ENCODE measurements at regions not wholly inside any gene's neighbourhood (a gene's known extent, or its start where the extent isn't known, plus 50 kb on each side); places are given as distances from the start of the nearest gene placed in this dataset.

DNA sequence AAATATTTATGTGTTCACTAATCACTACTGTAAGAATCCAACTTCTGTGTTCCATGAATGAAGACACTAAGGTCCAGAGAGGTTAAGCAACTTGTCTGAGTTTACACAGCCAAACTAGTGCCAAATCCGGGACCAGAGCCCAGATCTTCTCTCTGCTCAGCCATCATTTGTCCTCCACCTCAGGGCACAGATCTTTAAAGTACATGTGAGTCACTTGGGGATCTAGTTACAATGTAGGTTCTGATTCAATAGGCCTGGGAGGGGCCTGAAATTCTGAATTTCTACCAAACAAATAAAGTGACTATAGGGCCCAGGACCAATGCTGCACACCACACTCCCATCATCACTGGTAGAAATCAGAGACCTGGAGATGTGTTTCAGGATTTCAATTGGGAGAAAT lies 162.9 kb downstream of the GXYLT1 start:
- no peak for DNase-seq (ENCODE audit: low read depth in 2 of 2)

DNA sequence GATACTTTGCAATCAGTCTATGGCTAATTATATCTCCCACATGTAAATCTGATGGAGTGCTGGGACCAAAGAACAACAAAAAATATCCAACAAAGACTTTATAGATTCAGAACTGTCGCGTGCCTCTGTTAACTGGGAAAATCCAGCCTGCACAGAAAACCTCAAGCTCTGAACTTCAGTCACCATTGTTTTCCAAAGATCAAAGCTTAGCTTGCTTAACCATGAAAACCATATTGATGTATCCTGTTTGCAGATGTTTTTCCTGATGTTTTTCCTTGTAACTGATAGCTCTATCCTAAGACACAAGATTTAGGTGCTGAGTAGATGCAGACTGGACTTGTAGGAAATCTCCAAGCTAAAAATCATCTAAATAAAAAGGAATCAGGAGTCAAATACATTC lies 163.7 kb downstream of the GXYLT1 start:
- no peak for DNase-seq (ENCODE audit: low read depth in 2 of 2)

DNA sequence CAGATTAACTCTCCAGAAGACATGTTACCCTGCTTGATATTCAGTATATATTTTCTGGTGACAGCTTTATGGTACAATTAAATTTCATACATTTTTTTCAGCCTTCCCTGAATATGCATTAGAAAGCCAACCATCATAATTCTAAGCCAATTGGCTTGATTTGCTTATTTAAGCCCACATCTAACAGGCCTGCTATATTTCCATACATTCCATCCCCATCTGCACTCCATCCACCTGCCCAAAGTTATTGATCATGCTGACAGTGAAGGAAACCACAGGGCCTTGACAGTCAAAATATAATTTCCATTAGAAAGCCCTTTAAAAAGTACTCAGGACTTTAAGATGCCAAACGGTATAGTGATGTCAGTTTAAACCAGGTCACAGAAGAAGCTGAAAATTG lies 164.3 kb downstream of the GXYLT1 start:
- DNase-seq (ENCODE audit: low read depth in 2 of 2): no peak

DNA sequence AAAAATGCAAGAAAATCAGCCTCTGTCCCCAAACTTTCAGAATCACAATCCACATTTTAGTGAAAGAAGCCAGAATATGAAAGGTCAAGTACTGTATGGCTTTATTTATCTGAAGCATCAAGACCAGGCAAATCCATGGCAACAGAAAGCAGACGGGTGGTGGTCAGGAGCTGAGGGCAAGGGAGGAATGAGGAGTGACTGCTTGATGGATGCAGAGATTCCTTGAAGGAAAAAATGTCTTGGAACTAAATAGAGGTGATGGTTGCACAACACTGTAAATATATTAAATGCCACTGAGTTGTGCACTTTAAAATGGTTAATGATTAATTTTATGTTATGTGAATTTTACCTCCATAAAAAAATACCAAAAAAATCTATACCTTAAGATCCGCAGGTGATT lies 165.1 kb downstream of the GXYLT1 start:
- DNase-seq (ENCODE audit: low read depth in 2 of 2): no peak

DNA sequence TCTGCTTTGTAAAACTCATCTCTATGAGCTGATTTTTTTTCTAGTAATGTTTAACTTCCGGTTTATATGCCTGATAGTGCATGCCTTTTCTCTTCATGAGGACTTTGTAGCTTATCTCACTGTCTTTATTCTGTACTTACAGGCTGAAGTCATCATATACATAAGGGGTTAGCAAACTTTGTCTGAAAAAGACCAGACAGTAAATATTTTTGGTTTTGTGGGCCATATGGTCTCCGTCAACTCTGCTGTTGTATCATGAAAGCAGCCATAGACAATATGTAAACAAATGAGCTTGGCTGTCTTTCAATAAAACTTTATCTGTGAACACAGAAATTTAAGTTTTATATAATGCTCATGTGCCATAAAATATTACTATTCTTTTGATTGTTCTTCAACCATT lies 172.1 kb downstream of the GXYLT1 start:
- no peak for DNase-seq (ENCODE audit: low read depth in 2 of 2)

DNA sequence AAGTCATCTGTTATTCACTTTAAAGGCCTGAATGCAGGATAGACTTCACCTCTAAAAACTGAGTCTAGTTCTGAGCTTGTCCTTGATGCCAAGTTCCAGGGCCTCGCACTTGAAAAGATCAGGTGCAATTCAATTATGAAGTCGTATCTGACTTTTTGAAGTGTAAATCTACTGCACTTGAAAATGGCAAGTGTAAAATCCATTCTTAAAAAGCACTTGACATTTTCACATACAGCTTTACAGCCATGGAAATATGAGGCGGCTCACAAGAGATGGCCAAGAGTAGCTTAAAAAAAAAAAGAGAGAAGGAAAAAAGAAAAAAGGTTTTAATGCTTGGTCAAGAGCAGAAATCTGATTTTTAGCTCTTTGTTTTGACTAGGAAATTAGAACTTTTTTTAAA lies 172.5 kb downstream of the GXYLT1 start:
- DNase-seq (ENCODE audit: low read depth in 2 of 2): no peak

DNA sequence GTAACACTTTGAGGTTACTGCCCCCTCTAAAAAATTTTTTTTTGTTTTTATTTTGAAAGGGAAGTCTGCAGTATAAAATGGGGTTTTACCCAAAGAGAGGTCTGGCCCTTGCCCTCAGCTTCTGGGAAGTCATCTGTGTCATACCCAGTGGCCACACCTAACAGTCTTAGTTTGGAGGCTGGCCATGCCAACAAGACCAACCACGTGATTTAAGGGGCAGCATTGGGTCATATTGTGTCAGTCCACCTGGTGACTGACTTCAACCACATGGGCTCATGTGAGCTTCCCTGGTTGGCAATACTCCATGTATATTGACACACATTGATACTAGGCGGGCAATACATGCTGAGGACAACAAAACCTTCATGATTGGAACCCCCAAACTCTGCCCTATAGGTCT lies 173.9 kb downstream of the GXYLT1 start:
- no peak for DNase-seq (ENCODE audit: low read depth in 2 of 2)

DNA sequence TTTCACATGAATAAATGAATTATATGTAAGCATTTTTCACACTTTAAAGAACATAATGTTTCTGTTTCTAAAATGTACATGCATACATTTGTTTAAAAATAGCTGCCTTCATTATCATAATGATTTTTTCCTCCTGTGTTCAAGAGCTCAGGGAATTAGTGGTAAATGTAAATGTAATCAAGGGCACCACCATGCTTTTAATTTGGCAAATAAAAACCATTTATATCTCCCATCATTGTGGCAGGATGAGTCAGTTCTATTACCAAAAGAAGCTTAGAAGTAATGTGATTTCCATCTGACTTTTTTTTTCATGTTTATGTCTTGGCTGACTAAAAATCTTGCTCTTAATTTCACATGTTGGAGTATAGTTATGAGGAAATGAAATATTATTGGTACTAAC lies 176.1 kb downstream of the GXYLT1 start:
- no peak for DNase-seq (ENCODE audit: low read depth in 2 of 2)

DNA sequence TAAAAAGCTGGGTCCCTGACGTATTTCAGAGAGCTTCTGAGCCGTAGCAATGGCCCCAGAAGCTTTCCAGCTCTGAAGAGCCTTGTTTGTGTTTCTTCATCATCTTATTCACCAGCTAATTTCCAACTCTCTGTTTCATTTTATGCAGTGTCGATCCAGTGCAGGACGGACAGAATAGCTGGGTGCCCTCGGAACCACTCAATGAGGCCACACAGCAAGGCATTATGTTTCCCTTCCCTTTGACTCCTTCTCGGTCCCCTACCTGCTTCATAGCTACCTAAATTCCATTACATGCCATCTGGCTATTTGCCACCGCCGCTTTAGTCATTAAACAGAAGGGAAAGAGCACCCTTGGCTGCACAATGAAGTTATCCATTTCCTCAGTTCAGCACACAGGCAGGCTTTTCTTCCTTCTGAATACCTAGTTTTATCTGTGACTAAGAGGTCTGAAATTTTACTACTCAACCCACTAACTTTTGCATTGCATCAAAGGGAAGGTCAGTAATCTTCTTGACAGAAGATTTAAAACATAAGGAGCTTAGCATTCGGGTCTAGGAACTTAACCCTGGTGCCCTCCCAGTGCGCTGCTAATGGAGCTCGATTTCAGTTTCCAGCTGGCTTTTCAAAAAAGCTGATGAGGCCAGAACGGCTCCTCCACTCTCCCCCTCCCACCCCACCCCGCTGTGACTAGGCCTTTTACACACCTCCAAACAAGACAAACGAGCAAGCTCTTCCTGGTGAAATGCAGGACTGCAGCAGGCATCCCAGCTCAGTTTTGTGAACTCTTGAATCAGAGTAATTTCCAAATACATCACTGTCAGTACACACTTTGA lies 176.8 kb downstream of the GXYLT1 start:
- DNase-seq (ENCODE audit: low read depth in 2 of 2): no peak

DNA sequence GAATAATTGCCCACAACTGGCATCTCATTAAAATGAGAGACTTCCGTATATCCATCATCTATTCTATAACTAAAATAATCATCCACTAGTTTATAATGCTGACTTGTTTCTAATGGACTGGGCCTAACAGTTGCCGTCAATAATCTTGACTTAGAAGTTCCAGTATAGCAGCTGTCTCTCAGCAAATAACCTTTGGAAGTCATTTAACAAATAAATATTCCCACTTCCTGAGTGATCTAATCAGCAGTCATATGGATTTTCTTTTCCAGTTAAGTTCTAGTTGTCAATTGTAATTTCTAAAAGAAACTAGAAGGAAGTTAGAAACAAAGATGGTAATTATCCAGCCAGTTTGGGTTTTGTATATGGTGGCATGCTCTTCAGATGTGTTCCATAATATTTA lies 177.8 kb downstream of the GXYLT1 start:
- DNase-seq (ENCODE audit: low read depth in 2 of 2): no peak

DNA sequence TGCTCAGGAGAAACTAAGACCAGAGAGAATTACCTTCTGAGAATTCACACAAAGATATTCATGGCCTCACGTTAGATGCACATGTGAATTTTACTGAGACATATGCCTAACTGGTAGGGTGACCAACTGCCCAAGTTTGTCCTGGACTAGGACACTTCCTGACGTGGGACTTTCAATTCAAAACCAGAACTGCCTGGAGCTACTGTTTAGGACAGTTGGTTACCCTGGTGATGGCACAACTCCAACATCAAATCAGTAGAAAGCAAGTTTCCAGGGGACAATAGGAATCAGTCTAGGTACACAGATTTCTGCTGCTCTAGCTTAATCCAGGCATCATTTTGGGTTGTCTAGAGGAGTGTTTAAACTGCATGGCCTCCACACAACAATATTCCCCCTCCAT lies 178.7 kb downstream of the GXYLT1 start:
- no peak for DNase-seq (ENCODE audit: low read depth in 2 of 2)

DNA sequence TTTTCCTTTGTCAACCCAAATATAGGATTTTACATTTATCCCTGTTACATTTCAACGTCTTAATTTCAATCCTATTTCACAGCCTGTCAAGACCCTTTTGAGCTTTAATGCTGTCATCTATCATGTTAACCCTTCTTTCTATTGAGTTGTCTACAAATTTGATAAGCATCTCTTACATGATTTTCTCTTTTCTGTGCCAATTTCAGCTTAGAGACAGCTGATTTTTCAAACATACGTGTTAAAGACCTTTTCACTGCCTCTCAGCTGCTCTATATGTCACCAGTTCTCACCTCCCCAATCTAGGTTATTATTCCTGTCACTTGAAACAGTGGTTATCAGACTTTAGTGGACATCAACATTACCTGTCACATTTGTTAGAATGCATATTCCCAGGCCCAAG lies 181.3 kb downstream of the GXYLT1 start:
- DNase-seq (ENCODE audit: low read depth in 2 of 2): no peak

DNA sequence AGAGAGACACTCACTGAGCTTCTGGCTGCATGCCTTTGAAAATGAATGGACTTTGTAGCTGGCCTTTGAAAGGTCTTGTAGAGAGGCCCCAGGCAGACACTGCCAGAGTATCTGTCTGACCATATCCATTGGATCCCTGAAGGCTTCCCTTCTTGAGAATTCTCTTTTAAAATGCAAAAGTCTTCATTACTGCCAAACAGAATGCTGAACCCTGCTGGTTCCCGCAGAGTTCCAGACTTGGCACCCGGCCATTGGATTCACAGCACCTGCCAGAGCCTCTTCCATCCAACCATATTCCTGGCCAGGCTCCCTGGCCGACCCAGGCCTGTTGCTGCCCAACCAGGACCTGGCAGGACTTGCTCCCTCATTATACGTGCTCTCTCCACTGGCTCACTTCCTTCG lies 182.5 kb downstream of the GXYLT1 start:
- DNase-seq (ENCODE audit: low read depth in 2 of 2): no peak

DNA sequence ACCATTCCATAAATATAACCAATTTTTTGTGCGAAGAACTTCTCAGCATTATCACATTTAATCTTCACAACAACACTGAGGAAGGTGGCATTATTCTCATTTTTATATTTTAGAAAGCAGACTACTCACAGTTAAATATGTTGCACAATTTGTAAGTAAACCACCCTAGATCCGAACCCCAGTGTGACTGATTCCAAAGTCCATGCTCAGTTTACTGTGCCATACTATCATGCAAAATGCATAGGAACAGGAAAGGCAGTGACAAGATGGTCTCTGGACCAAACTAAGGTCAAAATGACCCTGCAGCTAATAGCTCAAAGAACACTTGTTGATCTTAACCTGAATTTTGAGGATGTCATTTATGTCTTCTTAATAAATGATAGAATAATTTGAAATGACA lies 185.4 kb downstream of the GXYLT1 start:
- DNase-seq (ENCODE audit: low read depth in 2 of 2): no peak

DNA sequence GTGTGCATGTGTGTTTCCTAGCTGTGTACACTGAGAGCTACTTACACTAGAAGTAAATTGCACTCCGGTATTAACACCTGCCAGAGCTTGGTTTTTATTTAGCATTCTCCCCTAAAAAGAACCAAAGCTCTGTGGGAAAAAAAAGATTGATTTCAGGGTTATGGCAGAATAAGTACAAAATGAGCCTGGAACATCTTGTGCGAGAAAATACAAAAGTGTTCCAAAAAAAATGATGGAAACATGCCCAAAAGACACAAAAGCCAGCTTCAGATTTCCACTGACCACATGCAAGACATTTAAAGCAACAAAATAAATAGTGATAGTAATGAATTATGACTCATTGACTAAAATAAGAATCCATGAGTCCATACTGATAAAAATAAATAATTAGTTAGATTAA lies 188.3 kb downstream of the GXYLT1 start:
- DNase-seq (ENCODE audit: low read depth in 2 of 2): no peak

DNA sequence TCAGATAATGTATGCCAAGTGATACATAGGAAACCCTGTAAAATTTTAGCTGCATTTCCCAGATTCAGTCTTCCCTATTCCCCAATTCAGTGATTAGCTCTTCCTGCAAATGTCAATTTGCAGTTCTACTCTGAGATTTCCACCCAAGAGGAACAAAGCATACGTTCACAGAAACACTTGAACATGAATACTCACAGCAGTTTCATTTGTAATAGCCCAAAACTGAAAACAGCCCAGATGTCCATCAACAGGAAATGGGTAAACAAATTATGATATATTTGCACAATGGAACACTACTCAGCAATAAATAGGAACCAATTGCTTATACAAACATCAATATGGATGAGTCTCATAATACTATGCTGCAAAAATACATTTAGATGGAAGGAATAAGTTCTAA lies 194.2 kb downstream of the GXYLT1 start:
- no peak for DNase-seq (ENCODE audit: low read depth in 2 of 2)

DNA sequence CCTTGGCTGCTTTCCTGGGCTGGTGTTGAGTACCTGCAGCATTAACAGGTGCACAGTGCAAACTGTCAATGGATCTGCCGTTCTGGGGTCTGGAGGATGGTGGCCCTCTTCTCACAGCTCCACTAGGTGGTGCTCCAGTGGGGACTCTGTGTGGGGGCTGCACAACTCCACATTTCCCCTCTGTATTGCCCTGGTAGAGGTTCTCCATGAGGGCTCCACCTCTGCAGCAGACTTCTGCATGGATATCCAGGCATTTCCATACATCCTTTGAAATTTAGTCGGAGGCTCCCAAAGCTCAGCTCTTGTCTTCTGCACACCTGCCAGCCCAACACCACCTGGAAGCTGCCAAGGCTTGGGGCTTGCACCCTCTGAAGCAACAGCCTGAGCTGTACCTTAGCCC lies 198.6 kb downstream of the GXYLT1 start:
- no peak for DNase-seq (ENCODE audit: low read depth in 2 of 2)

DNA sequence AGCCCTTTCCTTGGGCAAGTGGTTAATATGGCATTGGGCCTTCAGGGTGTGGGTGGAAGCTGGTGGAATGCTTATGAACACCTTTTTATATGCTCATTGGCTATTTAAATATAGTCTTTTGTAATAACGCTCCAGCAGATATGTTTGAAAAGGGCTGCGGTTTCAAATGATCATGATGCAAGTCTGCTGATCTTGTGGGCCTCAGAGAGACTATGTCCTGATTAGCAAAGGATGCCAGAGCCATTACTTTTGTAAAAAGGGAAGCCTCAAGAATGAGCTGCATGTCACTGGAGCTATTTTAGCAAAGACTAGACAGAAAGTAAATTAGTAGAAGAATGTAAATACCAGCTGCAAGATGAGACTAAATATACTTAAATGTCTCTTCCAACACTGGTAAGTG lies 200.5 kb downstream of the GXYLT1 start:
- DNase-seq (ENCODE audit: low read depth in 2 of 2): no peak

DNA sequence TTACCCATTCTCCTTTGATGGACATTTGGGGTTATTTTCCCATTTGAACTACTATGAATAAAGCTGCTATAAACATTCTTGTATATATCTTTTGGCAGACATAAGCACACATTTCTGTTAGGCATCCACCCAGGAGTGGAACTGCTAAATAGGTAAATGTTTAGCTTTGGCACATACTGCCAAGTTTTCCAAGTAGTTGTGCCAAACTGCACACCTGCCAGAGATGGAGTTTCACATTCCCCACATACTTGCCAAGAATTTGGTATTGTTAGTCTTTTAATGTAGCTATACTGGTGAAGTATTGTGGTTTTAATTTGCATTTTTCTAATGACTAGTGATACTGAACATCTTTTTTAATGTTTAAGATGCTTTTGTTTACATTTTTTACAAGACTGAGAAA lies 201.0 kb downstream of the GXYLT1 start:
- no peak for DNase-seq (ENCODE audit: low read depth in 2 of 2)

DNA sequence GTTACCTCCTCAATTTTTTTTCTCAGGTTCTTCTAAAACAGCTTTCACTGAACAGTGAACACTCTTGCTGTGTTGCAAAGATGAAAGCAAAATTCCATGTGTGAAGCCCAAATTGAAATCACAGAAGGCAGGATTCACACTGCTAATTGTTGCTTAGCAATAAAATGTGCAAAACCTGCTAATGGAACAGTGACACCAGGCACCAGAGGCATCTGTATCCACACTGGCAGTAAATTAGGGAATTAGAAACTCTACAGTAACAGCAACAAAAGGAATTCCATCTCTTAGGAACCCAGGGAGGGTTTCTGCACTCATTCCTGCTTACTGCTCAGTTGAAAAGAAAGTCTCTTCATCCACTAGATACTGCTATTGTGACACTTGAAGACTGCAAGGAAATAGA lies 202.3 kb downstream of the GXYLT1 start:
- DNase-seq (ENCODE audit: low read depth in 2 of 2): no peak

DNA sequence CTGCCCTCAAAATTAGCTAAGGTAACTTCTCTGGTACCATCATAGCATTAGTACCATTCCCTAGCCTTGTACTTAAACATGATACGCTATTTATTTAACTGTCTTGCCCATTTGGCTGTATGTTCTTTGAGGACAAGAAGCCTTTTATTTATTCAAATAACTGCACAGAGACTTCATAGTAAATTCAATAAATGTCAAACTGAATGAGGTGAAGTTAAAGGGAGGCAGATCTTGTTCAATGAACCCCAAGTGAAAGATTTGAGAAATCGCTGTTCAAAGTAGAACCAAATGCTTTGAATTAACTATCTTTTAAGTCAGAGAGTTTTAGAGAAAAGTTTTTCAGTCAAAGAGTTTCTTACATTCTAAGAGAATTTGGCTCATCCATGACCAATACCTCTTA lies 203.6 kb downstream of the GXYLT1 start:
- no peak for DNase-seq (ENCODE audit: low read depth in 2 of 2)

DNA sequence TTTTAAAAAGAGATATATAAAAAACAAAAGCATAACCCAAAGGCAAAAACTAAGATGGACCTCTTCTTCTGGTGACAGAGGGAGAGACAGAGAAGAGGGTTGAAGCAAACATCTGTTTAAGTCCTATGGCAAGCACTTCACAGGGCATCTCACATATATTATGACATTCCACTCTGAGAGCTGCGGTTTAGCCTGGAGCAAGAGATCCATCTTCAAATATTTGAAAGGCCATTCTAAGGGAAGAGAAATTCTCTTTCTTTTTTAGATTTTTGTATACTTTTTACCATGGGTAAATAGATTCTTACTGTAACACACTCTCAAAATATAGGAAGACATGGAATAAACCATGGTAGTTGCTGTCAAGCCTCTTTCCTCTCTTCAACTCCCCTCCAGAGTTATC lies 204.1 kb downstream of the GXYLT1 start:
- DNase-seq (ENCODE audit: low read depth in 2 of 2): no peak

DNA sequence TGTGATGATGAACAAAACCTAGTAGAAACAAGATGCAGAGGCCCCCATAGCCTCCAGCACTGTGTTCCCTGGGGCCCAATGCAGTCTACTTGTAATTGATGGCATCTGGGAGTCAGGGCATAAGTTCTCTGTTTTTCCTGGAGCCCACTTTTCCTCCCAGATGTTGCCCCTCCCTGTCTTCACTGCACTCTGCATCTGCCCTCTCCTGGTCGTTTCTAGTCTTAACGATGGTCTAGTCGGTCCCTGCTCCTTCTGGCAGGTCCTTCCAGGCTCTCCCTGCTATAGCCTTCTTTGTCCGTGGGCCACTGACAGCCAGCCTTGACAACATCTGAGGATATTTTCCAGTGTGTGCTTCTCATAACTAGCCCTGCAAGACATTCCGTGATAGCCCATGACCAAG lies 208.3 kb downstream of the GXYLT1 start:
- DNase-seq (ENCODE audit: low read depth in 2 of 2): no peak

DNA sequence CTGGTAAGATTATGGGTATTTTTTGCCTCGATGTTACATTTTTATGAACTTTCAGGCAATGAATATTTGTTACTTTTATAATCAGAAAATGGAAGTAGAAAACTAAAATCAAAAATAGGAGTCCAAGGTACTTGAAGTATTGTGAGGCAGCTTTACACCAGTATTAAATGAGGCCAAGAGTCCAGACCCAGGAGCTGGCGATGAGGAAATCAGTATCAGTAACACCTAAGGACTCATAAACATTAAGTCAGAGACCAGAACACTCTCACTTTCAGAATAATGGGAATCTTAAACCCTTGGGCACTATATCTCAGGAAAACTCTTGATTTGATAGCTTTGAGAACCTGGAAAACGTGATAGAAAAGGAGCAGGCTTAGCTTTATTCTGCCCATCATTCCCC lies 208.8 kb downstream of the GXYLT1 start:
- DNase-seq (ENCODE audit: low read depth in 2 of 2): no peak
